OCI-LY7 (cell line): ENCODE measurements at regions not wholly inside any gene's neighbourhood (a gene's known extent, or its start where the extent isn't known, plus 50 kb on each side); places are given as distances from the start of the nearest gene placed in this dataset.

Experiments used
- EZH2phosphoT487 ChIP-seq: fragments of 200-600 bp; sonication (generic); IDR thresholded peaks from 2 replicates; pipeline ENCODE4 v1.6.1; 2018; ENCODE audit warnings: low read depth, borderline replicate concordance, mild to moderate bottlenecking, mixed run types, antibody characterized with exemption, low read length, moderate library complexity, mixed read lengths
- TF ChIP-seq, protein P1 (sequence below): fragments of 200-600 bp; sonication (generic); conservative IDR thresholded peaks from 2 replicates; pipeline ENCODE4 v1.5.1; 2014; ENCODE audit warnings: mild to moderate bottlenecking, antibody characterized with exemption, low read length, moderate library complexity, mixed read lengths

DNA sequence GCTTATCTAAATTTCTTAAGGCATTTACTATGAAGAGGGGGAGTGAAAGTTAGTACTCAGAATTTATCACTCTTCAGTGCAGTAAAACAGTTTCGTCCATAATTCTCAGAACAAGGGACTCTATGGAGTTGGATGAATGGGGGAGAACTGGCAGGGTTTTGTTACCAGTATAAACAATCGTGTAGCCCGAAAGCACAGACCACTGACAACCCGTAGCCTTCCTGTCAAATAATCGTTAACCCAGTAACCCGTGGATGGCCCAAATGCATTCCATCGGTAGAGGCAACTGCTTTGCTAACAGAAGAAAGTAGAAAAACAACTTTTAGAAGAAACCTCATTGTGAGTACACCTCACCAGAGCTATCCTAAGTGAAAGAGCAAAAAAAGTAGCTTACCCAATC is 583.9 kb downstream of the NXPH1 start:
- TF ChIP-seq, protein P1, sequence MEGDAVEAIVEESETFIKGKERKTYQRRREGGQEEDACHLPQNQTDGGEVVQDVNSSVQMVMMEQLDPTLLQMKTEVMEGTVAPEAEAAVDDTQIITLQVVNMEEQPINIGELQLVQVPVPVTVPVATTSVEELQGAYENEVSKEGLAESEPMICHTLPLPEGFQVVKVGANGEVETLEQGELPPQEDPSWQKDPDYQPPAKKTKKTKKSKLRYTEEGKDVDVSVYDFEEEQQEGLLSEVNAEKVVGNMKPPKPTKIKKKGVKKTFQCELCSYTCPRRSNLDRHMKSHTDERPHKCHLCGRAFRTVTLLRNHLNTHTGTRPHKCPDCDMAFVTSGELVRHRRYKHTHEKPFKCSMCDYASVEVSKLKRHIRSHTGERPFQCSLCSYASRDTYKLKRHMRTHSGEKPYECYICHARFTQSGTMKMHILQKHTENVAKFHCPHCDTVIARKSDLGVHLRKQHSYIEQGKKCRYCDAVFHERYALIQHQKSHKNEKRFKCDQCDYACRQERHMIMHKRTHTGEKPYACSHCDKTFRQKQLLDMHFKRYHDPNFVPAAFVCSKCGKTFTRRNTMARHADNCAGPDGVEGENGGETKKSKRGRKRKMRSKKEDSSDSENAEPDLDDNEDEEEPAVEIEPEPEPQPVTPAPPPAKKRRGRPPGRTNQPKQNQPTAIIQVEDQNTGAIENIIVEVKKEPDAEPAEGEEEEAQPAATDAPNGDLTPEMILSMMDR = no peak
- TF ChIP-seq EZH2phosphoT487 = no peak
